ENCODE measurements at regions not wholly inside any gene's neighbourhood (a gene's known extent, or its start where the extent isn't known, plus 50 kb on each side); places are given as distances from the start of the nearest gene placed in this dataset.

- TF ChIP-seq RERE (CRISPR knock-in tag; IDR thresholded peaks at IDR 0.05; ENCODE audit: low read depth) (0 out of 2 replicates have a peak, but pooled peaks have one; percentile 21), PRPF4 (IDR thresholded peaks at IDR 0.05; ENCODE audit: low read depth, low read length, poor library complexity, severe bottlenecking) (no peak), IKZF4 (CRISPR knock-in tag; IDR thresholded peaks at IDR 0.05; ENCODE audit: borderline replicate concordance, low read depth, not compliant biosample characterization) (no peak), NFKBIZ (CRISPR knock-in tag; IDR thresholded peaks at IDR 0.05) (no peak), POLR2AphosphoS2 (IDR thresholded peaks at IDR 0.05; ENCODE audit: low read depth, low read length) (no peak), PHF21A (CRISPR knock-in tag; IDR thresholded peaks at IDR 0.05) (no peak), MTA1 (CRISPR knock-in tag; IDR thresholded peaks at IDR 0.05; ENCODE audit: borderline replicate concordance) (0 out of 2 replicates have a peak, but pooled peaks have one; percentile 39), ZNF678 (CRISPR knock-in tag; IDR thresholded peaks at IDR 0.05) (no peak), HINFP (CRISPR knock-in tag; IDR thresholded peaks at IDR 0.05; ENCODE audit: low read depth) (no peak), JDP2 (CRISPR knock-in tag; IDR thresholded peaks at IDR 0.05; ENCODE audit: borderline replicate concordance) (no peak), ZFP90 (CRISPR knock-in tag; IDR thresholded peaks at IDR 0.05; ENCODE audit: borderline replicate concordance) (no peak), ZNF124 (CRISPR knock-in tag; IDR thresholded peaks at IDR 0.05) (no peak), ZNF337 (CRISPR knock-in tag; IDR thresholded peaks at IDR 0.05; ENCODE audit: borderline replicate concordance, low read depth) (no peak), BHLHE40 (IDR thresholded peaks at IDR 0.05; ENCODE audit: low read length) (peak; percentile 78), HNF1B (CRISPR knock-in tag; IDR thresholded peaks at IDR 0.05) (no peak), FOXA1 (IDR thresholded peaks at IDR 0.05) (no peak), FOXA1 (CRISPR knock-in tag; IDR thresholded peaks at IDR 0.05) (peak; percentile 34; the same call in 1 of the 2 replicates), ZNF260 (CRISPR knock-in tag; IDR thresholded peaks at IDR 0.05; ENCODE audit: borderline replicate concordance, low read depth) (no peak), RFX5 (IDR thresholded peaks at IDR 0.05; ENCODE audit: low read depth, low read length) (no peak), GATAD2A (CRISPR knock-in tag; IDR thresholded peaks at IDR 0.05) (peak; percentile 72), SRY (CRISPR knock-in tag; IDR thresholded peaks at IDR 0.05) (no peak), ZNF709 (CRISPR knock-in tag; IDR thresholded peaks at IDR 0.05) (peak; percentile 70; the same call in 1 of the 2 replicates), NR2F2 (IDR thresholded peaks at IDR 0.05; ENCODE audit: borderline replicate concordance, low read depth) (no peak)
These were observed 498.3 kb upstream of the SULF2 start (continued) for GRCh38 chr20:48283470-48284110.
